Large intestine (tissue), 3 donors: ENCODE measurements at regions not wholly inside any gene's neighbourhood (a gene's known extent, or its start where the extent isn't known, plus 50 kb on each side); places are given as distances from the start of the nearest gene placed in this dataset.

ENCODE experiments used
- DNase-seq, 2 donors: peaks; one replicate each; pipeline versions ENCODE4 v3.0.0 to v3.0.0-alpha.2; 2013
- H3K27ac ChIP-seq: one replicate; pipeline ENCODE4 v1.5.1; 2013; ENCODE audit warnings: low read length
- H3K27me3 ChIP-seq: 2 replicates; pipeline ENCODE4 v1.6.1; 2013; ENCODE audit warnings: low read length; ENCODE audit not compliant: control insufficient read depth, insufficient read depth
- H3K36me3 ChIP-seq: 2 replicates; pipeline ENCODE4 v1.6.1; 2013; ENCODE audit warnings: low read length; ENCODE audit not compliant: control insufficient read depth, insufficient read depth
- H3K4me1 ChIP-seq: one replicate; pipeline ENCODE4 v1.6.1; 2013; ENCODE audit warnings: low read length; ENCODE audit not compliant: control insufficient read depth, insufficient read depth
- H3K4me3 ChIP-seq: one replicate; pipeline ENCODE4 v1.5.1; 2013; ENCODE audit warnings: low read length
- H3K9me3 ChIP-seq: one replicate; pipeline ENCODE4 v1.6.1; 2013; ENCODE audit warnings: mild to moderate bottlenecking, low read depth, low read length, moderate library complexity; ENCODE audit not compliant: control insufficient read depth
- WGBS: methylation state at CpG from one replicate; pipeline ENCODE4 v1.1.5; 2013; ENCODE audit warnings: low lambda C conversion rate; ENCODE audit not compliant: insufficient coverage; 5-methylcytosine and 5-hydroxymethylcytosine counted together

GRCh38 chr10:107546986-107547385 is 382.5 kb upstream of the SORCS1 start:
- Histone ChIP-seq H3K27me3 (no peaks in the 10 kb centered on the region), H3K4me1 (no peaks in the 10 kb centered on the region), H3K36me3 (no peaks in the 10 kb centered on the region), H3K9me3 (peaks cover 9% of the 10 kb centered on the region), H3K4me3 (no peak overlapping the region), H3K27ac (no peak overlapping the region)
- DNase-seq = no peak
- WGBS = 91% methylated on average over 2 of the region's 5 CpGs

- Histone ChIP-seq H3K4me3 (no peak overlapping the region), H3K27me3 (no peaks in the 10 kb centered on the region), H3K4me1 (no peaks in the 10 kb centered on the region), H3K27ac (no peak overlapping the region), H3K36me3 (no peaks in the 10 kb centered on the region), H3K9me3 (peaks cover 9% of the 10 kb centered on the region)
- no peak for DNase-seq
- 14% methylated on average over 1 of the region's 1 CpG for WGBS
Observed at GRCh38 chr10:107546284-107546683, 381.8 kb upstream of the SORCS1 start.

DNA sequence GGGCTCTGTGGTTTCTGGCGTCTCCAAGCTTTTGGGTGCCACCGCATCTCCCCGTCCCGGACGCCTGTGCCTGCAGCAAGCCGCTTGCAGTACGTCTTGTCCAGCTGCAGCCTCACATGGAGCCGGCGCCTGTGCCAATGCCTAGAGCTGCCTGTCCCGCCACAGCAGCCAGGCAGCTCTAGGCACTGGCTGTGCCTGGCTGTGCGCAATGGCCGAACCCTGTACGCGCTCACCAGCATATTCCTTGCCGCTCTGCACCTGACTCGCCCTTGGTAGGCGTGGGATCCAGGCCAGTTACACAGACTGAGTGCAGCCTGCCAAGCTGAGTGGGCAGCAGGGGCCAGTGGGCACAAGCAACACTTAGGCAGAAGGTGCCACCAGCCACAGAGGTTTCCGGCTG is 381.2 kb upstream of the SORCS1 start:
- no peak overlapping the region for H3K4me3 ChIP-seq
- peaks cover 9% of the 10 kb centered on the region for H3K9me3 ChIP-seq
- H3K36me3 ChIP-seq = no peaks in the 10 kb centered on the region
- no peak overlapping the region for H3K27ac ChIP-seq
- no peak for DNase-seq
- H3K4me1 ChIP-seq = no peaks in the 10 kb centered on the region
- no CpG with 5 or more reads among the region's 18 CpGs for WGBS
- H3K27me3 ChIP-seq = no peaks in the 10 kb centered on the region

- H3K4me3 ChIP-seq = no peak overlapping the region
- no peaks in the 10 kb centered on the region for H3K36me3 ChIP-seq
- H3K27ac ChIP-seq = no peak overlapping the region
- peaks cover 9% of the 10 kb centered on the region for H3K9me3 ChIP-seq
- H3K4me1 ChIP-seq = no peaks in the 10 kb centered on the region
- no CpG with 5 or more reads among the region's 14 CpGs for WGBS
- DNase-seq = no peak
- H3K27me3 ChIP-seq = no peaks in the 10 kb centered on the region
Observed at GRCh38 chr10:107544706-107545520, 380.4 kb upstream of the SORCS1 start.

GRCh38 chr10:107542607-107543006 is 378.1 kb upstream of the SORCS1 start:
- WGBS = 83% methylated on average over 1 of the region's 5 CpGs
- no peaks in the 10 kb centered on the region for H3K27me3 ChIP-seq
- DNase-seq = no peak
- no peaks in the 10 kb centered on the region for H3K4me1 ChIP-seq
- H3K4me3 ChIP-seq = no peak overlapping the region
- H3K9me3 ChIP-seq = peaks cover 9% of the 10 kb centered on the region
- H3K36me3 ChIP-seq = no peaks in the 10 kb centered on the region
- no peak overlapping the region for H3K27ac ChIP-seq

- Histone ChIP-seq H3K27me3 (no peaks in the 10 kb centered on the region), H3K4me1 (no peaks in the 10 kb centered on the region), H3K36me3 (no peaks in the 10 kb centered on the region), H3K4me3 (no peak overlapping the region), H3K27ac (no peak overlapping the region), H3K9me3 (peaks cover 9% of the 10 kb centered on the region)
- no peak for DNase-seq
- no CpG with 5 or more reads among the region's 1 CpG for whole genome bisulfite sequencing
Observed at GRCh38 chr10:107542016-107542415, 377.5 kb upstream of the SORCS1 start.

GRCh38 chr10:107540981-107541380 is 376.5 kb upstream of the SORCS1 start:
- Histone ChIP-seq H3K4me3 (no peak overlapping the region), H3K9me3 (peaks cover 9% of the 10 kb centered on the region), H3K4me1 (no peaks in the 10 kb centered on the region), H3K27ac (no peak overlapping the region), H3K36me3 (no peaks in the 10 kb centered on the region), H3K27me3 (no peaks in the 10 kb centered on the region)
- no peak for DNase-seq
- 100% methylated on average over 1 of the region's 1 CpG for WGBS

GRCh38 chr10:107529350-107529749 is 364.8 kb upstream of the SORCS1 start:
- 40% methylated on average over 1 of the region's 2 CpGs for WGBS
- Histone ChIP-seq H3K4me1 (no peaks in the 10 kb centered on the region), H3K27ac (no peak overlapping the region), H3K27me3 (no peaks in the 10 kb centered on the region), H3K36me3 (no peaks in the 10 kb centered on the region), H3K9me3 (no peaks in the 10 kb centered on the region), H3K4me3 (no peak overlapping the region)
- no peak for DNase-seq

DNA sequence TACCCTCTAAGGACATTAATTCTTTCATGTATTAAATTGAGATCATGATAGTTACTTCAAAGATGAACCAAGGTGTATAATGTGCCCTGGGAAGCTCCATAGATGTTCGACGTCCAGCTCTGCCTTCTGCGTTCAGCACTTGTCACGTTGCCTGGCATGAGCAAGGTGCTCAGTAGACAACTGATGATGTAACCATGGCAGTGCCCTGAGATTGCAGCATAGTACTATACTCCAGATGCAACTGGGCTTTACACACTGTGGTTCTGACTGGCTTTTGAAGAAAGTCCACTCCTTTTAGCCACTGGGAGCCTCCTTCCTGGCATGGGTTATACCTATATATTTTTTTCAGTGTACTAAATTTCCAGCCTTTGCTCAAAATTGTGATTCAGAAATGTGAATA is 355.8 kb upstream of the SORCS1 start:
- no peak overlapping the region for H3K27ac ChIP-seq
- no peak for DNase-seq
- no peaks in the 10 kb centered on the region for H3K4me1 ChIP-seq
- H3K36me3 ChIP-seq = no peaks in the 10 kb centered on the region
- no peaks in the 10 kb centered on the region for H3K9me3 ChIP-seq
- H3K27me3 ChIP-seq = no peaks in the 10 kb centered on the region
- WGBS = no CpG with 5 or more reads among the region's 4 CpGs
- H3K4me3 ChIP-seq = no peak overlapping the region

- H3K9me3 ChIP-seq = no peaks in the 10 kb centered on the region
- H3K27ac ChIP-seq = no peak overlapping the region
- H3K4me3 ChIP-seq = no peak overlapping the region
- H3K27me3 ChIP-seq = no peaks in the 10 kb centered on the region
- WGBS = 89% methylated on average over 3 of the region's 4 CpGs
- H3K36me3 ChIP-seq = no peaks in the 10 kb centered on the region
- no peak for DNase-seq
- no peaks in the 10 kb centered on the region for H3K4me1 ChIP-seq
Observed at GRCh38 chr10:107517811-107518210, 353.3 kb upstream of the SORCS1 start.

- no peak for DNase-seq
- Histone ChIP-seq H3K4me1 (no peaks in the 10 kb centered on the region), H3K9me3 (no peaks in the 10 kb centered on the region), H3K4me3 (no peak overlapping the region), H3K36me3 (no peaks in the 10 kb centered on the region), H3K27ac (no peak overlapping the region), H3K27me3 (no peaks in the 10 kb centered on the region)
- WGBS = 60% methylated on average over 1 of the region's 4 CpGs
Observed at GRCh38 chr10:107516349-107516748, 351.8 kb upstream of the SORCS1 start.
